ENCODE measurements at regions not wholly inside any gene's neighbourhood (a gene's known extent, or its start where the extent isn't known, plus 50 kb on each side); places are given as distances from the start of the nearest gene placed in this dataset.

DNA sequence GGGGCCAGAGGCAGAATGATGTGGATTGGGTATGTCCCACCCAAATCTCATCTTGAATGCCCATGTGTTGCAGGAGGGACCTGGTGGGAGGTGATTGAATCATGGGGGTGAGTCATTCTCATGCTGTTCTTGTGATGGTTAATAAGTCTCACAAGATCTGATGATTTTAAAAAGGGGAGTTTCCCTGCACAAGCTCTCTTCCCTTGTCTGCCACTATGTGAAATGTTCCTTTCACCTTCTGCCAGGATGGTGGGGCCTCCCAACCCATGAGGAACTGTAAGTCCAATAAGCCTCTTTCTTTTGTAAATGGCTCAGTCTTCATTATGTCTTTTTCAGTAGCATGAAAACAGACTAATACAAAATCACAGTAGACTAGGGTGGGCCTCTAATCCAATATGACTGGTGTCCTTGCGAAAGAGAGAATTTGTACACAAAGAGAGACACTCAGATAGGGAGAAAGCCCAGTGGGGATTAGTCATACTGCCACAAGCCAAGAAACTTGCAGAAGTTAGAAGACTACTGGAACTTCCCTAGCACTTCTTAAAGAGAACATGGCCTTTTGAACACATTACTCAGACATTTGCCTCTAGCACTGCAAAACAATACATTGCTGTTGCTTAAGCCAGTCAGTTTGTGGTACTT is 68.4 kb downstream of the ANXA1 start:
- Histone ChIP-seq H3K9me3 (ENCODE audit: control insufficient read depth, low read length) (no peaks in the 10 kb centered on the region), H3K4me3 (ENCODE audit: insufficient read depth, low read depth, low read length, poor library complexity, severe bottlenecking) (no peak overlapping the region), H3K27ac (ENCODE audit: insufficient read depth, low read length, poor library complexity, severe bottlenecking) (no peak overlapping the region), H3K4me1 (ENCODE audit: control insufficient read depth, insufficient read depth, low read length, poor library complexity, severe bottlenecking) (no peaks in the 10 kb centered on the region), H3K36me3 (ENCODE audit: control insufficient read depth, insufficient read depth, low read length) (no peaks in the 10 kb centered on the region), H3K27me3 (replicated peaks; ENCODE audit: control insufficient read depth, insufficient read depth, low read length, poor library complexity, severe bottlenecking) (no peaks in the 10 kb centered on the region)
- no peak for DNase-seq

DNA sequence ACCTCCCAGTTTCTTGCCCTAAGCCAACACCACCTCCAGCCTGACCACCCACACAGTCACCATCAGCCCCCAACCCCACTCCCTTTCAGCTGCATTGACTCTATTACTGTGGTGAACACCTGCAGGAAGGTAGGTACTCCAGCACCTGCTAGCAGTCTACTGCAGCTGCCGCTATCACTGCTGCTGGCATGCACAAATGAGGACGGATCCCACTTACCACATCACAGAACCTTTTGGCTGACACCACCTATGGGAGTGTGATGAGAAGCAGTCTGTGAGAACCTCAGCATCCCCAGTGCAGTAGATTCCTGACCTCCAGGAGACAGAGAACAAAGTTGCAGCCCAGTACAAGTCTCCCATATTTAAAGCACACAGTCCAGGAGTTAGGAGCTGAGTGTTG is 71.9 kb downstream of the ANXA1 start:
- no peaks in the 10 kb centered on the region for H3K36me3 ChIP-seq (ENCODE audit: control insufficient read depth, insufficient read depth, low read length)
- H3K27ac ChIP-seq (ENCODE audit: insufficient read depth, low read length, poor library complexity, severe bottlenecking): no peak overlapping the region
- no peaks in the 10 kb centered on the region for H3K4me1 ChIP-seq (ENCODE audit: control insufficient read depth, insufficient read depth, low read length, poor library complexity, severe bottlenecking)
- DNase-seq: no peak
- H3K9me3 ChIP-seq (ENCODE audit: control insufficient read depth, low read length): no peaks in the 10 kb centered on the region
- no peak overlapping the region for H3K4me3 ChIP-seq (ENCODE audit: insufficient read depth, low read depth, low read length, poor library complexity, severe bottlenecking)
- no peaks in the 10 kb centered on the region for H3K27me3 ChIP-seq (replicated peaks; ENCODE audit: control insufficient read depth, insufficient read depth, low read length, poor library complexity, severe bottlenecking)

DNA sequence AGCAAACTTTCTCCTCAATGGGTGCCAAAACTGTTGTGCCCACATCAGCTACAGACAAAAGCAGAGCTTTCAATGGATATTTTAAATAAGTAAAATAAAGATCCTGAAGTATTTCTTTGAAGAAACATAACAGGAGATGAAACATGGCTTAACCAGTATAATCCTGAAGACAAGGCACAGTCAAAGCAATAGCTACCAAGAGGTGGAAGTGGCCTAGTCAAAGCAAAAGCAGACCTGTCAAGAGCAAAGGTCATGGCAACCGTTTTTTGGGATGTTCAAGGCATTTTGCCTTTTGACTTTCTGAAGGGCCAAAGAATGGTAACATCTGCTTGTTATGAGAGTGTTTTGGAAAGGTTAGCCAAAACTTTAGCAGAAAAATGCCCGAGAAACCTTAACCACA is 77.9 kb downstream of the ANXA1 start:
- no peaks in the 10 kb centered on the region for H3K36me3 ChIP-seq (ENCODE audit: control insufficient read depth, insufficient read depth, low read length)
- H3K4me3 ChIP-seq (ENCODE audit: insufficient read depth, low read depth, low read length, poor library complexity, severe bottlenecking): no peak overlapping the region
- H3K4me1 ChIP-seq (ENCODE audit: control insufficient read depth, insufficient read depth, low read length, poor library complexity, severe bottlenecking): no peaks in the 10 kb centered on the region
- DNase-seq: no peak
- no peaks in the 10 kb centered on the region for H3K27me3 ChIP-seq (replicated peaks; ENCODE audit: control insufficient read depth, insufficient read depth, low read length, poor library complexity, severe bottlenecking)
- no peaks in the 10 kb centered on the region for H3K9me3 ChIP-seq (ENCODE audit: control insufficient read depth, low read length)
- no peak overlapping the region for H3K27ac ChIP-seq (ENCODE audit: insufficient read depth, low read length, poor library complexity, severe bottlenecking)

- Histone ChIP-seq H3K9me3 (ENCODE audit: control insufficient read depth, low read length) (no peaks in the 10 kb centered on the region), H3K36me3 (ENCODE audit: control insufficient read depth, insufficient read depth, low read length) (no peaks in the 10 kb centered on the region), H3K4me3 (ENCODE audit: insufficient read depth, low read depth, low read length, poor library complexity, severe bottlenecking) (no peak overlapping the region), H3K27me3 (replicated peaks; ENCODE audit: control insufficient read depth, insufficient read depth, low read length, poor library complexity, severe bottlenecking) (no peaks in the 10 kb centered on the region), H3K27ac (ENCODE audit: insufficient read depth, low read length, poor library complexity, severe bottlenecking) (no peak overlapping the region), H3K4me1 (ENCODE audit: control insufficient read depth, insufficient read depth, low read length, poor library complexity, severe bottlenecking) (no peaks in the 10 kb centered on the region)
- no peak for DNase-seq
Observed at GRCh38 chr9:73230251-73230650, 78.6 kb downstream of the ANXA1 start.

DNA sequence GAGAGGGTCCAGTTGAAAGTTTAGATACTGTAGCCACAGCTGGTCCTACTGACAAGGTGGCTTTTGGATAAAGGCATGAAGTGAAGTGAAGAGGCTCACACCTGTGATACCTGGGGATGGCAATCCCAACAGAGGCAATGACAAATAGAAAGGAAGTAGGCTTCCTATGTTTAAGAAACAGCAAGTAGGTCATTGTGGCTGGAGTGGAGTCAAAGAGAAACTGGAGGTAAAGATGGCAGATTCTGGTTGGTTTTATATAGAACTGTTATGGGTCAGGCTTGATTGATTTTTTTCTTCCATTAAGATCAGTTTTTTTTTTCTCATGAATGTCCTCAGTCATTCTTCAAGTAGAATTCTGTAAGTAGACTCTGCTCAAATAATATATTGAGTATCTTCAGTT is 79.5 kb downstream of the ANXA1 start:
- no peaks in the 10 kb centered on the region for H3K9me3 ChIP-seq (ENCODE audit: control insufficient read depth, low read length)
- no peak for DNase-seq
- H3K4me3 ChIP-seq (ENCODE audit: insufficient read depth, low read depth, low read length, poor library complexity, severe bottlenecking): no peak overlapping the region
- no peaks in the 10 kb centered on the region for H3K4me1 ChIP-seq (ENCODE audit: control insufficient read depth, insufficient read depth, low read length, poor library complexity, severe bottlenecking)
- no peaks in the 10 kb centered on the region for H3K36me3 ChIP-seq (ENCODE audit: control insufficient read depth, insufficient read depth, low read length)
- no peak overlapping the region for H3K27ac ChIP-seq (ENCODE audit: insufficient read depth, low read length, poor library complexity, severe bottlenecking)
- H3K27me3 ChIP-seq (replicated peaks; ENCODE audit: control insufficient read depth, insufficient read depth, low read length, poor library complexity, severe bottlenecking): no peaks in the 10 kb centered on the region

- no peaks in the 10 kb centered on the region for H3K27me3 ChIP-seq (replicated peaks; ENCODE audit: control insufficient read depth, insufficient read depth, low read length, poor library complexity, severe bottlenecking)
- no peaks in the 10 kb centered on the region for H3K4me1 ChIP-seq (ENCODE audit: control insufficient read depth, insufficient read depth, low read length, poor library complexity, severe bottlenecking)
- H3K9me3 ChIP-seq (ENCODE audit: control insufficient read depth, low read length): no peaks in the 10 kb centered on the region
- DNase-seq: no peak
- no peak overlapping the region for H3K4me3 ChIP-seq (ENCODE audit: insufficient read depth, low read depth, low read length, poor library complexity, severe bottlenecking)
- H3K27ac ChIP-seq (ENCODE audit: insufficient read depth, low read length, poor library complexity, severe bottlenecking): no peak overlapping the region
- no peaks in the 10 kb centered on the region for H3K36me3 ChIP-seq (ENCODE audit: control insufficient read depth, insufficient read depth, low read length)
Observed at GRCh38 chr9:73233359-73234007, 81.8 kb downstream of the ANXA1 start.

- Histone ChIP-seq H3K27me3 (replicated peaks; ENCODE audit: control insufficient read depth, insufficient read depth, low read length, poor library complexity, severe bottlenecking) (no peaks in the 10 kb centered on the region), H3K4me3 (ENCODE audit: insufficient read depth, low read depth, low read length, poor library complexity, severe bottlenecking) (no peak overlapping the region), H3K4me1 (ENCODE audit: control insufficient read depth, insufficient read depth, low read length, poor library complexity, severe bottlenecking) (no peaks in the 10 kb centered on the region), H3K36me3 (ENCODE audit: control insufficient read depth, insufficient read depth, low read length) (no peaks in the 10 kb centered on the region), H3K27ac (ENCODE audit: insufficient read depth, low read length, poor library complexity, severe bottlenecking) (no peak overlapping the region), H3K9me3 (ENCODE audit: control insufficient read depth, low read length) (no peaks in the 10 kb centered on the region)
- DNase-seq: no peak
Observed at GRCh38 chr9:73234008-73234360, 82.3 kb downstream of the ANXA1 start.

- H3K9me3 ChIP-seq (ENCODE audit: control insufficient read depth, low read length): no peaks in the 10 kb centered on the region
- DNase-seq: no peak
- no peak overlapping the region for H3K27ac ChIP-seq (ENCODE audit: insufficient read depth, low read length, poor library complexity, severe bottlenecking)
- H3K36me3 ChIP-seq (ENCODE audit: control insufficient read depth, insufficient read depth, low read length): no peaks in the 10 kb centered on the region
- no peaks in the 10 kb centered on the region for H3K4me1 ChIP-seq (ENCODE audit: control insufficient read depth, insufficient read depth, low read length, poor library complexity, severe bottlenecking)
- no peak overlapping the region for H3K4me3 ChIP-seq (ENCODE audit: insufficient read depth, low read depth, low read length, poor library complexity, severe bottlenecking)
- H3K27me3 ChIP-seq (replicated peaks; ENCODE audit: control insufficient read depth, insufficient read depth, low read length, poor library complexity, severe bottlenecking): no peaks in the 10 kb centered on the region
Observed at GRCh38 chr9:73237140-73237539, 85.5 kb downstream of the ANXA1 start.

DNA sequence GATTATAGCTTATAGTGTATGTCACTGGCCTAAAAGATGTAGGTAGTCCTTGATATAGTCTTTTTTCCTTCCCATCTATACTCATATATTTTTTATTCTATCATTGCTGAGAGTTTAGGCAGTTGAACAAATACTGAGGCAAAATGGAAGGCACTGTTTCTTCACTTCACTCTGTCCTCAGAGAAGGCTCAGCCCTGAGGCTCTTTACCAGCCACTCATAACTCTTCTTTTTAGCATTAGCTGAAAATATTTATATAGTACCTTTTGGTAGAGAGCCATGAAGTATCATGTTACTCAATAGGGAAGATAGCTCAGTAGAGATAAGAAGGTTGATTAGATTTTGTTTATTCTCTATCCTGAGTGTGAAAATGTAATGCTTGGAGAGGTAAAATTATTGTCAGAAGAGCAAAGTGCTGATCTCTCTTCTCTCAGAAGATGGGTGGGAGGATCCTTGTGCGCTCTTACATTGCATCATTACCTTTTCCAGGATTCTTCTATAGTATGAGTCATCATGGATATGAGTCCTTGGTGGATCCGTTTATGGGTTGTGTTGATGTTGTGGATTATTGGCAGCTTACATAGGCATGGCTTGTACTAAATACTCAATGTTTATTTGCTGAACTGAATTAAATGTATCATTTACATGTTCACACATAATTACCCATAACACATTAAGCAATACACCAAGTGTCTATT is 88.1 kb downstream of the ANXA1 start:
- DNase-seq: no peak
- H3K27me3 ChIP-seq (replicated peaks; ENCODE audit: control insufficient read depth, insufficient read depth, low read length, poor library complexity, severe bottlenecking): no peaks in the 10 kb centered on the region
- H3K36me3 ChIP-seq (ENCODE audit: control insufficient read depth, insufficient read depth, low read length): no peaks in the 10 kb centered on the region
- H3K27ac ChIP-seq (ENCODE audit: insufficient read depth, low read length, poor library complexity, severe bottlenecking): no peak overlapping the region
- H3K4me1 ChIP-seq (ENCODE audit: control insufficient read depth, insufficient read depth, low read length, poor library complexity, severe bottlenecking): no peaks in the 10 kb centered on the region
- H3K9me3 ChIP-seq (ENCODE audit: control insufficient read depth, low read length): no peaks in the 10 kb centered on the region
- no peak overlapping the region for H3K4me3 ChIP-seq (ENCODE audit: insufficient read depth, low read depth, low read length, poor library complexity, severe bottlenecking)

- H3K27me3 ChIP-seq (replicated peaks; ENCODE audit: control insufficient read depth, insufficient read depth, low read length, poor library complexity, severe bottlenecking): no peaks in the 10 kb centered on the region
- H3K4me3 ChIP-seq (ENCODE audit: insufficient read depth, low read depth, low read length, poor library complexity, severe bottlenecking): no peak overlapping the region
- H3K9me3 ChIP-seq (ENCODE audit: control insufficient read depth, low read length): no peaks in the 10 kb centered on the region
- DNase-seq: no peak
- no peaks in the 10 kb centered on the region for H3K36me3 ChIP-seq (ENCODE audit: control insufficient read depth, insufficient read depth, low read length)
- H3K4me1 ChIP-seq (ENCODE audit: control insufficient read depth, insufficient read depth, low read length, poor library complexity, severe bottlenecking): no peaks in the 10 kb centered on the region
- no peak overlapping the region for H3K27ac ChIP-seq (ENCODE audit: insufficient read depth, low read length, poor library complexity, severe bottlenecking)
Observed at GRCh38 chr9:73243078-73243477, 91.4 kb downstream of the ANXA1 start.

All from effector memory CD4-positive, alpha-beta T cell (primary cell).